SK-N-SH treated with all-trans-retinoic acid at 6 μM for 48 hours (cell line): ENCODE measurements at regions not wholly inside any gene's neighbourhood (a gene's known extent, or its start where the extent isn't known, plus 50 kb on each side); places are given as distances from the start of the nearest gene placed in this dataset.

Experiments used
- ATAC-seq: fragments of 200-7000 bp; cut with Tn5 transposase; 3 replicates; pipeline ENCODE4 v1.9.1; 2020; ENCODE audit warnings: mild to moderate bottlenecking, moderate library complexity
- ARNTL ChIP-seq: fragments of 450-650 bp; formaldehyde crosslinking; IDR thresholded peaks from 2 replicates; pipeline ENCODE4 v1.5.0; 2020; ENCODE audit warnings: low read depth, mild to moderate bottlenecking, moderate library complexity, borderline replicate concordance
- BACH2 ChIP-seq: fragments of 250-450 bp; sonication (Bioruptor Pico); IDR thresholded peaks from 2 replicates; pipeline ENCODE4 v1.9.0; 2021; ENCODE audit warnings: mild to moderate bottlenecking, borderline replicate concordance
- CREB5 ChIP-seq: fragments of 250-450 bp; sonication (Bioruptor Pico); IDR thresholded peaks from 2 replicates; pipeline ENCODE4 v1.5.1; 2020; ENCODE audit warnings: low read depth, mild to moderate bottlenecking, moderate library complexity
- CSDC2 ChIP-seq: fragments of 250-450 bp; sonication (Bioruptor Pico); IDR thresholded peaks from 2 replicates; pipeline ENCODE4 v1.5.0; 2020; ENCODE audit warnings: mild to moderate bottlenecking, moderate library complexity
- ESRRG ChIP-seq: fragments of 250-450 bp; sonication (Bioruptor Pico); IDR thresholded peaks from 2 replicates; pipeline ENCODE4 v1.6.1; 2021; ENCODE audit warnings: mild to moderate bottlenecking
- GLIS3 ChIP-seq: fragments of 250-450 bp; sonication (Bioruptor Pico); IDR thresholded peaks from 2 replicates; pipeline ENCODE4 v1.5.0; 2020; ENCODE audit warnings: mild to moderate bottlenecking, moderate library complexity
- ISL1 ChIP-seq: fragments of 250-450 bp; sonication (Bioruptor Pico); IDR thresholded peaks from 2 replicates; pipeline ENCODE4 v2.1.2; 2022; ENCODE audit warnings: mild to moderate bottlenecking, moderate library complexity
- OSR1 ChIP-seq: fragments of 250-450 bp; sonication (Bioruptor Pico); IDR thresholded peaks from 2 replicates; pipeline ENCODE4 v1.8.0; 2022; ENCODE audit warnings: moderate library complexity, mild to moderate bottlenecking, inconsistent platforms
- POU6F1 ChIP-seq: fragments of 250-450 bp; sonication (Bioruptor Pico); IDR thresholded peaks from 2 replicates; pipeline ENCODE4 v1.8.0; 2021; ENCODE audit warnings: low read depth, mild to moderate bottlenecking, moderate library complexity, borderline replicate concordance
- PPARA ChIP-seq: fragments of 250-450 bp; sonication (Bioruptor Pico); IDR thresholded peaks from 2 replicates; pipeline ENCODE4 v1.5.0; 2020; ENCODE audit warnings: mild to moderate bottlenecking, borderline replicate concordance
- RARB ChIP-seq: fragments of 250-450 bp; sonication (Bioruptor Pico); IDR thresholded peaks from 2 replicates; pipeline ENCODE4 v1.8.0; 2021; ENCODE audit warnings: mild to moderate bottlenecking, moderate library complexity
- SNAI2 ChIP-seq: fragments of 250-450 bp; sonication (Bioruptor Pico); IDR thresholded peaks from 2 replicates; pipeline ENCODE4 v1.5.0; 2020; ENCODE audit warnings: mild to moderate bottlenecking, moderate library complexity
- TCF4 ChIP-seq: fragments of 250-450 bp; sonication (Bioruptor Pico); IDR thresholded peaks from 2 replicates; pipeline ENCODE4 v1.8.0; 2021; ENCODE audit warnings: mild to moderate bottlenecking, moderate library complexity, borderline replicate concordance
- TOX ChIP-seq: fragments of 250-450 bp; sonication (Bioruptor Pico); IDR thresholded peaks from 2 replicates; pipeline ENCODE4 v1.8.0; 2021; ENCODE audit warnings: mild to moderate bottlenecking, moderate library complexity, borderline replicate concordance
- ZC3H10 ChIP-seq: fragments of 250-450 bp; sonication (Bioruptor Pico); IDR thresholded peaks from 2 replicates; pipeline ENCODE4 v1.5.1; 2021; ENCODE audit warnings: mild to moderate bottlenecking, moderate library complexity
- ZFP3 ChIP-seq: fragments of 250-450 bp; sonication (Bioruptor Pico); IDR thresholded peaks from 2 replicates; pipeline ENCODE4 v1.5.0; 2020; ENCODE audit warnings: mild to moderate bottlenecking, moderate library complexity
- ZFP30 ChIP-seq: fragments of 450-650 bp; formaldehyde crosslinking; IDR thresholded peaks from 2 replicates; pipeline ENCODE4 v1.5.0; 2022; ENCODE audit warnings: mild to moderate bottlenecking, moderate library complexity
- ZNF565 ChIP-seq: fragments of 450-650 bp; formaldehyde crosslinking; conservative IDR thresholded peaks from 2 replicates; pipeline ENCODE4 v1.5.0; 2020; ENCODE audit warnings: low read depth, mild to moderate bottlenecking, moderate library complexity
- ZNF70 ChIP-seq: fragments of 450-650 bp; formaldehyde crosslinking; IDR thresholded peaks from 2 replicates; pipeline ENCODE4 v1.5.0; 2020; ENCODE audit warnings: mild to moderate bottlenecking, moderate library complexity
- TF ChIP-seq, protein P1 (sequence below): fragments of 250-450 bp; sonication (Bioruptor Pico); IDR thresholded peaks from 2 replicates; pipeline ENCODE4 v1.8.0; 2020; ENCODE audit warnings: mild to moderate bottlenecking, moderate library complexity, borderline replicate concordance
- TF ChIP-seq, protein P2 (sequence below): fragments of 250-450 bp; sonication (Bioruptor Pico); IDR thresholded peaks from 2 replicates; pipeline ENCODE4 v1.5.1; 2021; ENCODE audit warnings: mild to moderate bottlenecking, moderate library complexity
- TF ChIP-seq, protein P3 (sequence below): fragments of 250-450 bp; sonication (Bioruptor Pico); IDR thresholded peaks from 2 replicates; pipeline ENCODE4 v1.5.0; 2020; ENCODE audit warnings: mild to moderate bottlenecking, moderate library complexity

DNA sequence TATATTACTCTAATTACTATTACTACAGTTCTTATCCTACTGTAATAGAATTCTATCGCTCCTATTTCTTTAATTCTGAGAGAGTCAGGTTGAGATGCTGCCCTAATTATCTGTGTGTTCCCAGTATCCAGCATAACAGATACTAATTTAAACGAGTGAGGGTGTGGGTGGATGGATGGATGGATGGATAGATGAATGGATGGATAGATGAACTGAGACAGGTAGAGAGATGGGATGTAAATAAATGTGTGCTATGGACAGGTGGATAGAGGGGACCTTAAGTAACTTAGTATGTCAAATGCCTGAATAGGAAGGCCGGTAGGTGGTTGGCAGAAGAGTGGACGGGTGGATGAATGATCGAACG is 143.6 kb upstream of the ADRA1B start:
- ATAC-seq = no peak
- TF ChIP-seq, protein P1, sequence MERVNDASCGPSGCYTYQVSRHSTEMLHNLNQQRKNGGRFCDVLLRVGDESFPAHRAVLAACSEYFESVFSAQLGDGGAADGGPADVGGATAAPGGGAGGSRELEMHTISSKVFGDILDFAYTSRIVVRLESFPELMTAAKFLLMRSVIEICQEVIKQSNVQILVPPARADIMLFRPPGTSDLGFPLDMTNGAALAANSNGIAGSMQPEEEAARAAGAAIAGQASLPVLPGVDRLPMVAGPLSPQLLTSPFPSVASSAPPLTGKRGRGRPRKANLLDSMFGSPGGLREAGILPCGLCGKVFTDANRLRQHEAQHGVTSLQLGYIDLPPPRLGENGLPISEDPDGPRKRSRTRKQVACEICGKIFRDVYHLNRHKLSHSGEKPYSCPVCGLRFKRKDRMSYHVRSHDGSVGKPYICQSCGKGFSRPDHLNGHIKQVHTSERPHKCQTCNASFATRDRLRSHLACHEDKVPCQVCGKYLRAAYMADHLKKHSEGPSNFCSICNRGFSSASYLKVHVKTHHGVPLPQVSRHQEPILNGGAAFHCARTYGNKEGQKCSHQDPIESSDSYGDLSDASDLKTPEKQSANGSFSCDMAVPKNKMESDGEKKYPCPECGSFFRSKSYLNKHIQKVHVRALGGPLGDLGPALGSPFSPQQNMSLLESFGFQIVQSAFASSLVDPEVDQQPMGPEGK = no peak
- TF ChIP-seq CREB5 (CRISPR knock-in tag) (no peak), ARNTL (CRISPR knock-in tag) (no peak), OSR1 (CRISPR knock-in tag) (no peak), TOX (no peak), ZNF70 (CRISPR knock-in tag) (no peak), ZC3H10 (CRISPR knock-in tag) (no peak), ZNF565 (CRISPR knock-in tag) (no peak), ESRRG (no peak), CSDC2 (no peak), ISL1 (CRISPR knock-in tag) (no peak), ZFP3 (no peak), PPARA (CRISPR knock-in tag) (no peak), POU6F1 (no peak)
- TF ChIP-seq, protein P2, sequence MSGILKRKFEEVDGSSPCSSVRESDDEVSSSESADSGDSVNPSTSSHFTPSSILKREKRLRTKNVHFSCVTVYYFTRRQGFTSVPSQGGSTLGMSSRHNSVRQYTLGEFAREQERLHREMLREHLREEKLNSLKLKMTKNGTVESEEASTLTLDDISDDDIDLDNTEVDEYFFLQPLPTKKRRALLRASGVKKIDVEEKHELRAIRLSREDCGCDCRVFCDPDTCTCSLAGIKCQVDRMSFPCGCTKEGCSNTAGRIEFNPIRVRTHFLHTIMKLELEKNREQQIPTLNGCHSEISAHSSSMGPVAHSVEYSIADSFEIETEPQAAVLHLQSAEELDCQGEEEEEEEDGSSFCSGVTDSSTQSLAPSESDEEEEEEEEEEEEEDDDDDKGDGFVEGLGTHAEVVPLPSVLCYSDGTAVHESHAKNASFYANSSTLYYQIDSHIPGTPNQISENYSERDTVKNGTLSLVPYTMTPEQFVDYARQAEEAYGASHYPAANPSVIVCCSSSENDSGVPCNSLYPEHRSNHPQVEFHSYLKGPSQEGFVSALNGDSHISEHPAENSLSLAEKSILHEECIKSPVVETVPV (CRISPR knock-in tag) = no peak

GRCh38 chr5:159773062-159773924 is 143.0 kb upstream of the ADRA1B start:
- peak; percentile 99 for ATAC-seq
- TF ChIP-seq ZC3H10 (CRISPR knock-in tag) (no peak), ISL1 (CRISPR knock-in tag) (no peak), ESRRG (no peak), OSR1 (CRISPR knock-in tag) (no peak), ZFP30 (CRISPR knock-in tag) (no peak), ZNF565 (CRISPR knock-in tag) (no peak), CSDC2 (no peak), GLIS3 (no peak), RARB (CRISPR knock-in tag) (no peak), CREB5 (CRISPR knock-in tag) (no peak), ZNF70 (CRISPR knock-in tag) (no peak), SNAI2 (CRISPR knock-in tag) (no peak), TOX (no peak), ARNTL (CRISPR knock-in tag) (no peak), PPARA (CRISPR knock-in tag) (no peak), TCF4 (CRISPR knock-in tag) (no peak), BACH2 (CRISPR knock-in tag) (no peak)
- TF ChIP-seq, protein P3, sequence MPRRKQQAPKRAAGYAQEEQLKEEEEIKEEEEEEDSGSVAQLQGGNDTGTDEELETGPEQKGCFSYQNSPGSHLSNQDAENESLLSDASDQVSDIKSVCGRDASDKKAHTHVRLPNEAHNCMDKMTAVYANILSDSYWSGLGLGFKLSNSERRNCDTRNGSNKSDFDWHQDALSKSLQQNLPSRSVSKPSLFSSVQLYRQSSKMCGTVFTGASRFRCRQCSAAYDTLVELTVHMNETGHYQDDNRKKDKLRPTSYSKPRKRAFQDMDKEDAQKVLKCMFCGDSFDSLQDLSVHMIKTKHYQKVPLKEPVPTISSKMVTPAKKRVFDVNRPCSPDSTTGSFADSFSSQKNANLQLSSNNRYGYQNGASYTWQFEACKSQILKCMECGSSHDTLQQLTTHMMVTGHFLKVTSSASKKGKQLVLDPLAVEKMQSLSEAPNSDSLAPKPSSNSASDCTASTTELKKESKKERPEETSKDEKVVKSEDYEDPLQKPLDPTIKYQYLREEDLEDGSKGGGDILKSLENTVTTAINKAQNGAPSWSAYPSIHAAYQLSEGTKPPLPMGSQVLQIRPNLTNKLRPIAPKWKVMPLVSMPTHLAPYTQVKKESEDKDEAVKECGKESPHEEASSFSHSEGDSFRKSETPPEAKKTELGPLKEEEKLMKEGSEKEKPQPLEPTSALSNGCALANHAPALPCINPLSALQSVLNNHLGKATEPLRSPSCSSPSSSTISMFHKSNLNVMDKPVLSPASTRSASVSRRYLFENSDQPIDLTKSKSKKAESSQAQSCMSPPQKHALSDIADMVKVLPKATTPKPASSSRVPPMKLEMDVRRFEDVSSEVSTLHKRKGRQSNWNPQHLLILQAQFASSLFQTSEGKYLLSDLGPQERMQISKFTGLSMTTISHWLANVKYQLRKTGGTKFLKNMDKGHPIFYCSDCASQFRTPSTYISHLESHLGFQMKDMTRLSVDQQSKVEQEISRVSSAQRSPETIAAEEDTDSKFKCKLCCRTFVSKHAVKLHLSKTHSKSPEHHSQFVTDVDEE (CRISPR knock-in tag) = no peak
- TF ChIP-seq, protein P1 = no peak
- TF ChIP-seq, protein P2 (CRISPR knock-in tag) = no peak
